Breast epithelium (tissue), 3 donors: ENCODE measurements at regions not wholly inside any gene's neighbourhood (a gene's known extent, or its start where the extent isn't known, plus 50 kb on each side); places are given as distances from the start of the nearest gene placed in this dataset.

Source experiments
- POLR2A ChIP-seq: fragments of 450-650 bp; IDR thresholded peaks from one replicate; pipeline ENCODE4 v1.6.1; 2016; ENCODE audit warnings: antibody characterized with exemption, mild to moderate bottlenecking, moderate library complexity
- TF ChIP-seq, protein P1 (sequence below), 3 donors: fragments of 450-650 bp; IDR thresholded peaks; one replicate each; pipeline ENCODE4 v1.5.1; 2016 to 2017; ENCODE audit warnings: antibody characterized with exemption in 3 of 3, mild to moderate bottlenecking in 3 of 3, moderate library complexity in 3 of 3

DNA sequence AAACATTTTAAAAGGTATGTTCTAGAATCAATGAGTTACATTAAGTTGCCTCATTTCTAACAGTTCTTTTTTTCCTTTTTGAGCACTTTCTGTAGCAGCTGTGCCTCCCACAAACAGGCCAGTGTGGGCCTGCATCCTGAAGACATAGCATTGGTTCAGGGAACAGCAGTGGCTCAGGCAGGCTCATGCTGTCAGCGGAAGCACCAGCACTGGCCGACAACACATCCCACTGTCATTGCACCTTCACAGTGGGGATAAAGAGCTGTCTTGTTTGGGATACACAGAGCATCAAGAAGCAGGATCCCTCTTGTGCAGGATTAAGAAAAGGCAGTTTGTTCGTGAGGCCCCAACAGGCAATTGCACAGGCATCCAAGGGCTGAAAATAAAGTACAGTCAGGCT, 123.3 kb downstream of the MOBP start:
- TF ChIP-seq, protein P1, sequence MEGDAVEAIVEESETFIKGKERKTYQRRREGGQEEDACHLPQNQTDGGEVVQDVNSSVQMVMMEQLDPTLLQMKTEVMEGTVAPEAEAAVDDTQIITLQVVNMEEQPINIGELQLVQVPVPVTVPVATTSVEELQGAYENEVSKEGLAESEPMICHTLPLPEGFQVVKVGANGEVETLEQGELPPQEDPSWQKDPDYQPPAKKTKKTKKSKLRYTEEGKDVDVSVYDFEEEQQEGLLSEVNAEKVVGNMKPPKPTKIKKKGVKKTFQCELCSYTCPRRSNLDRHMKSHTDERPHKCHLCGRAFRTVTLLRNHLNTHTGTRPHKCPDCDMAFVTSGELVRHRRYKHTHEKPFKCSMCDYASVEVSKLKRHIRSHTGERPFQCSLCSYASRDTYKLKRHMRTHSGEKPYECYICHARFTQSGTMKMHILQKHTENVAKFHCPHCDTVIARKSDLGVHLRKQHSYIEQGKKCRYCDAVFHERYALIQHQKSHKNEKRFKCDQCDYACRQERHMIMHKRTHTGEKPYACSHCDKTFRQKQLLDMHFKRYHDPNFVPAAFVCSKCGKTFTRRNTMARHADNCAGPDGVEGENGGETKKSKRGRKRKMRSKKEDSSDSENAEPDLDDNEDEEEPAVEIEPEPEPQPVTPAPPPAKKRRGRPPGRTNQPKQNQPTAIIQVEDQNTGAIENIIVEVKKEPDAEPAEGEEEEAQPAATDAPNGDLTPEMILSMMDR (IDR thresholded peaks at IDR 0.05) = no peak
- no peak for TF ChIP-seq POLR2A
